ENCODE measurements at regions not wholly inside any gene's neighbourhood (a gene's known extent, or its start where the extent isn't known, plus 50 kb on each side); places are given as distances from the start of the nearest gene placed in this dataset.

- no peak overlapping the region for H3K4me3 Mint-ChIP-seq
- TF ChIP-seq, protein P1, sequence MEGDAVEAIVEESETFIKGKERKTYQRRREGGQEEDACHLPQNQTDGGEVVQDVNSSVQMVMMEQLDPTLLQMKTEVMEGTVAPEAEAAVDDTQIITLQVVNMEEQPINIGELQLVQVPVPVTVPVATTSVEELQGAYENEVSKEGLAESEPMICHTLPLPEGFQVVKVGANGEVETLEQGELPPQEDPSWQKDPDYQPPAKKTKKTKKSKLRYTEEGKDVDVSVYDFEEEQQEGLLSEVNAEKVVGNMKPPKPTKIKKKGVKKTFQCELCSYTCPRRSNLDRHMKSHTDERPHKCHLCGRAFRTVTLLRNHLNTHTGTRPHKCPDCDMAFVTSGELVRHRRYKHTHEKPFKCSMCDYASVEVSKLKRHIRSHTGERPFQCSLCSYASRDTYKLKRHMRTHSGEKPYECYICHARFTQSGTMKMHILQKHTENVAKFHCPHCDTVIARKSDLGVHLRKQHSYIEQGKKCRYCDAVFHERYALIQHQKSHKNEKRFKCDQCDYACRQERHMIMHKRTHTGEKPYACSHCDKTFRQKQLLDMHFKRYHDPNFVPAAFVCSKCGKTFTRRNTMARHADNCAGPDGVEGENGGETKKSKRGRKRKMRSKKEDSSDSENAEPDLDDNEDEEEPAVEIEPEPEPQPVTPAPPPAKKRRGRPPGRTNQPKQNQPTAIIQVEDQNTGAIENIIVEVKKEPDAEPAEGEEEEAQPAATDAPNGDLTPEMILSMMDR (IDR thresholded peaks at IDR 0.05): no peak
- no peaks in the 10 kb centered on the region for H3K4me1 Mint-ChIP-seq (ENCODE audit: low read depth)
- ATAC-seq (no peak), DNase-seq (no peak)
- H3K36me3 Mint-ChIP-seq (ENCODE audit: low read depth): no peaks in the 10 kb centered on the region
- no peaks in the 10 kb centered on the region for H3K9me3 Mint-ChIP-seq
- POLR2A ChIA-PET: no interaction called here
- intact Hi-C loops (cut with micrococcal nuclease): no loop called here
- no peak overlapping the region for H3K27ac Mint-ChIP-seq
- H3K27me3 Mint-ChIP-seq: peaks cover 17% of the 10 kb centered on the region
- CTCF ChIA-PET: no interaction called here
These were observed 239.5 kb downstream of the TGFB2 start for GRCh38 chr1:218584418-218585155.

GRCh38 chr1:218585511-218586184, 240.5 kb downstream of the TGFB2 start:
- DNase-seq (no peak), ATAC-seq (no peak)
- TF ChIP-seq, protein P1 (IDR thresholded peaks at IDR 0.05): no peak
- Mint-ChIP-seq H3K36me3 (ENCODE audit: low read depth) (no peaks in the 10 kb centered on the region), H3K9me3 (no peaks in the 10 kb centered on the region), H3K4me3 (no peak overlapping the region), H3K4me1 (ENCODE audit: low read depth) (no peaks in the 10 kb centered on the region), H3K27me3 (peaks cover 17% of the 10 kb centered on the region), H3K27ac (no peak overlapping the region)
- CTCF ChIA-PET: no interaction called here
- intact Hi-C loops (cut with micrococcal nuclease): no loop called here
- POLR2A ChIA-PET: no interaction called here

DNA sequence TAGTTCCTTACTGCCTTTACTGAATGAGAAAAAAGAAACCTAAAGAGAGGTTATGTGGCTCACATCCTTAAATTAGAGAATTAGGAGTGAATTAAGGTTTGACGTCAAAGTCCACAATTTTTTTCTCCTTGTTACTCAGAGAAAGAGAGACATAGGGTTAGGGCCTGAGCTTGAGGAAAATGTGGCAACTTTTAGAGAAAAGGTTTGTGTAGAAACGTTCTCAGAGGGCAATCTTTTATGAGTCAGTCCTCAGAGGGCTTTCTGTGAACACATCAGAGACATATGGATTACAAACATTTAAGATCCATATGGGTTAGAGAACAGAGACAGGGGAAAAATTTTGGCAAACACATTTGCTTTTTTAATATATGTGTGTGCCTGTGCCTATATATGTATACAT, 242.8 kb downstream of the TGFB2 start:
- Mint-ChIP-seq H3K9me3 (no peaks in the 10 kb centered on the region), H3K4me1 (ENCODE audit: low read depth) (no peaks in the 10 kb centered on the region), H3K36me3 (ENCODE audit: low read depth) (no peaks in the 10 kb centered on the region), H3K27ac (no peak overlapping the region), H3K4me3 (no peak overlapping the region), H3K27me3 (peaks cover 17% of the 10 kb centered on the region)
- CTCF ChIA-PET: no interaction called here
- TF ChIP-seq, protein P1 (IDR thresholded peaks at IDR 0.05): no peak
- POLR2A ChIA-PET: no interaction called here
- DNase-seq (no peak), ATAC-seq (no peak)
- intact Hi-C loops (cut with micrococcal nuclease): no loop called here

- no peak for ATAC-seq
- no peaks in the 10 kb centered on the region for H3K36me3 Mint-ChIP-seq (ENCODE audit: low read depth)
- no peak overlapping the region for H3K4me3 Mint-ChIP-seq
- no peak overlapping the region for H3K27ac Mint-ChIP-seq
- ChIA-PET CTCF (no interaction called here), POLR2A (interaction anchor here (0.5 kb wide), 1 partner anchor 964 kb away, joined by 3 read pairs; no protein-coding TSS in a partner anchor)
- no peaks in the 10 kb centered on the region for H3K9me3 Mint-ChIP-seq
- DNase-seq: no peak
- no peaks in the 10 kb centered on the region for H3K4me1 Mint-ChIP-seq (ENCODE audit: low read depth)
- intact Hi-C loops (cut with micrococcal nuclease): no loop called here
- H3K27me3 Mint-ChIP-seq: peaks cover 17% of the 10 kb centered on the region
- TF ChIP-seq, protein P1 (IDR thresholded peaks at IDR 0.05): no peak
These were observed 243.5 kb downstream of the TGFB2 start for GRCh38 chr1:218588540-218589172.

DNA sequence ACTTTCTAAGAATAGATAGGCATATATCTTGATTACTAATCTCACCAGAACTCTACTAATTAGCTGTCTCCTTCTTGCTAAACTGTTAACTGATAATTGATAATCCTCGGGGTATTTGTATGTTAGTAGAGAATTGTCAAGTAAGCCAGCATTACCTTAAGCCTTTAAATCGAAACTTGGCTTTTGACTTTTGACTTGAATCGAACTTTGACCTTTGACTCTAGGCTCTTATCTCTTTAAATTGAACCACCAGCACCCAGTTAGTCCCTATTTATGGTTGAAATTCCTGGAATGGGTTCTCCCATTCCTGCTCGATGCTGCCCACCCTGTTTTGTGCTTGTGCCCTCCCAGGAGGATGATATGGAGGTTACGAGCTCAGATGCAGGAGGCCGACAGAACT, 244.4 kb downstream of the TGFB2 start:
- intact Hi-C loops (cut with micrococcal nuclease): no loop called here
- TF ChIP-seq, protein P1 (IDR thresholded peaks at IDR 0.05): no peak
- CTCF ChIA-PET: no interaction called here
- Mint-ChIP-seq H3K27me3 (peaks cover 12% of the 10 kb centered on the region), H3K4me3 (no peak overlapping the region), H3K27ac (no peak overlapping the region), H3K4me1 (ENCODE audit: low read depth) (no peaks in the 10 kb centered on the region), H3K9me3 (no peaks in the 10 kb centered on the region), H3K36me3 (ENCODE audit: low read depth) (no peaks in the 10 kb centered on the region)
- POLR2A ChIA-PET: no interaction called here
- ATAC-seq (no peak), DNase-seq (no peak)

Measured in activated CD8-positive, alpha-beta T cell treated with anti-CD3 and anti-CD28 coated beads for 36 hours (primary cell).